HEK293T (cell line): ENCODE measurements at regions not wholly inside any gene's neighbourhood (a gene's known extent, or its start where the extent isn't known, plus 50 kb on each side); places are given as distances from the start of the nearest gene placed in this dataset.
"Not testable (repeated sequence)": the region's sequence is repeated elsewhere in the genome, so short reads cannot be mapped to it uniquely, and the experiment has no call there.

ENCODE experiments used
- CTCF ChIA-PET: fragments of 350-600 bp; formaldehyde crosslinking; extraction: SDS; loops from one replicate; lab custom pipeline; 2021; ENCODE audit warnings: antibody characterized with exemption, inconsistent platforms; lab: Yijun Ruan, JAX
- POLR2A ChIA-PET: fragments of 350-600 bp; formaldehyde crosslinking; extraction: SDS; loops from one replicate; lab custom pipeline; 2020; ENCODE audit warnings: antibody characterized with exemption, inconsistent platforms; lab: Yijun Ruan, JAX
- DNase-seq: peaks from one replicate; pipeline ENCODE4 v3.0.0; 2012; ENCODE audit warnings: mixed read lengths; ENCODE audit errors: extremely low spot score
- ARNT ChIP-seq: fragments of 450-650 bp; IDR thresholded peaks from 2 replicates; pipeline ENCODE4 v1.6.1; 2017; ENCODE audit warnings: mild to moderate bottlenecking
- BHLHE40 ChIP-seq: fragments of 450-650 bp; IDR thresholded peaks from 2 replicates; pipeline ENCODE4 v1.6.1; 2016; ENCODE audit warnings: mild to moderate bottlenecking, moderate library complexity, borderline replicate concordance
- CTBP1 ChIP-seq: fragments of 450-650 bp; IDR thresholded peaks from 2 replicates; pipeline ENCODE4 v1.6.1; 2016; ENCODE audit warnings: borderline replicate concordance
- ELF4 ChIP-seq: fragments of 450-650 bp; IDR thresholded peaks from 2 replicates; pipeline ENCODE4 v1.6.1; 2017; ENCODE audit warnings: antibody characterized with exemption
- FOXA1 ChIP-seq: fragments of 450-650 bp; IDR thresholded peaks from 2 replicates; pipeline ENCODE4 v1.6.1; 2016; ENCODE audit warnings: mild to moderate bottlenecking
- FOXK2 ChIP-seq: fragments of 450-650 bp; IDR thresholded peaks from 2 replicates; pipeline ENCODE4 v1.6.1; 2016; ENCODE audit warnings: mild to moderate bottlenecking
- FOXM1 ChIP-seq: fragments of 450-650 bp; IDR thresholded peaks from 2 replicates; pipeline ENCODE4 v1.6.1; 2017; ENCODE audit warnings: mild to moderate bottlenecking, borderline replicate concordance
- HDGF ChIP-seq: fragments of 450-650 bp; IDR thresholded peaks from 2 replicates; pipeline ENCODE4 v1.6.1; 2017; ENCODE audit warnings: antibody characterized with exemption, borderline replicate concordance
- L3MBTL2 ChIP-seq: fragments of 450-650 bp; conservative IDR thresholded peaks from 2 replicates; pipeline ENCODE4 v1.6.1; 2016; ENCODE audit warnings: mild to moderate bottlenecking
- LEF1 ChIP-seq: fragments of 450-650 bp; IDR thresholded peaks from 2 replicates; pipeline ENCODE4 v1.6.1; 2017; ENCODE audit warnings: mild to moderate bottlenecking, borderline replicate concordance
- NFRKB ChIP-seq: fragments of 450-650 bp; IDR thresholded peaks from 2 replicates; pipeline ENCODE4 v1.6.1; 2016; ENCODE audit warnings: mild to moderate bottlenecking, moderate library complexity
- PKNOX1 ChIP-seq: fragments of 450-650 bp; IDR thresholded peaks from 2 replicates; pipeline ENCODE4 v1.6.1; 2016
- SP1 ChIP-seq: fragments of 450-650 bp; IDR thresholded peaks from 2 replicates; pipeline ENCODE4 v1.6.1; 2017
- SUZ12 ChIP-seq: fragments of 450-650 bp; IDR thresholded peaks from 2 replicates; pipeline ENCODE4 v1.6.1; 2016; ENCODE audit warnings: mild to moderate bottlenecking
- TARDBP ChIP-seq: fragments of 450-650 bp; IDR thresholded peaks from 2 replicates; pipeline ENCODE4 v1.6.1; 2016
- ZNF384 ChIP-seq: fragments of 450-650 bp; IDR thresholded peaks from 2 replicates; pipeline ENCODE4 v1.6.1; 2016

- TF ChIP-seq CTBP1 (no peak), HDGF (no peak)
- no peak for DNase-seq
- ChIA-PET POLR2A (no interaction called here), CTCF (interaction anchor here (0.6 kb wide), 1 partner anchor 97 kb away, joined by 3 read pairs; no protein-coding TSS in a partner anchor)
These were observed 60.3 kb upstream of the UBE2Q2 start for GRCh38 chr15:75782926-75783325.

- CTCF ChIA-PET, POLR2A ChIA-PET, DNase-seq: not testable (repeated sequence)
These were observed 62.3 kb upstream of the UBE2Q2 start for GRCh38 chr15:75780995-75781394.

GRCh38 chr15:75779504-75779903 is 63.7 kb upstream of the UBE2Q2 start:
- no peak for TF ChIP-seq L3MBTL2
- TF ChIP-seq TARDBP: no peak
- TF ChIP-seq HDGF: no peak
- no peak for TF ChIP-seq ELF4
- TF ChIP-seq PKNOX1: no peak
- no peak for TF ChIP-seq FOXK2
- TF ChIP-seq BHLHE40: no peak
- no peak for TF ChIP-seq SUZ12
- no peak for TF ChIP-seq LEF1
- TF ChIP-seq FOXA1: no peak
- no peak for TF ChIP-seq SP1
- TF ChIP-seq NFRKB: no peak
- no peak for TF ChIP-seq ARNT
- no peak for TF ChIP-seq CTBP1
- no peak for TF ChIP-seq ZNF384
- TF ChIP-seq FOXM1: no peak
- DNase-seq: no peak
- POLR2A ChIA-PET: interaction anchor here (0.7 kb wide), 1 partner anchor 712 kb away, joined by 3 read pairs; no protein-coding TSS in a partner anchor
- CTCF ChIA-PET: no interaction called here

- POLR2A ChIA-PET: interaction anchor here (1.4 to 2.3 kb wide), 2 partner anchors 19 to 38 kb away, joined by 3 to 7 read pairs; no protein-coding TSS in a partner anchor
- DNase-seq: not testable (repeated sequence)
- CTCF ChIA-PET: interaction anchor here (0.6 to 0.8 kb wide), 2 partner anchors 9 to 109 kb away, joined by 3 to 6 read pairs; no protein-coding TSS in a partner anchor
These were observed 64.4 kb upstream of the CSPG4 start for GRCh38 chr15:75776871-75777610.

GRCh38 chr15:75776065-75776423 is 63.4 kb upstream of the CSPG4 start:
- ChIA-PET POLR2A (interaction anchor here (1.4 to 2.3 kb wide), 2 partner anchors 18 to 37 kb away, joined by 3 to 7 read pairs; no protein-coding TSS in a partner anchor), CTCF (no interaction called here)
- DNase-seq: no peak
- no peak for TF ChIP-seq LEF1
- no peak for TF ChIP-seq CTBP1
- TF ChIP-seq HDGF: no peak
- TF ChIP-seq PKNOX1: no peak
- TF ChIP-seq SUZ12: no peak
- TF ChIP-seq FOXM1: no peak
- TF ChIP-seq ZNF384: no peak

- ChIA-PET CTCF (no interaction called here), POLR2A (interaction anchor here (2.3 kb wide), 1 partner anchor 37 kb away, joined by 7 read pairs; no protein-coding TSS in a partner anchor)
- TF ChIP-seq SUZ12 (no peak), BHLHE40 (no peak), ZNF384 (no peak), SP1 (no peak), HDGF (no peak), FOXM1 (no peak), NFRKB (no peak), PKNOX1 (no peak), L3MBTL2 (no peak), ELF4 (no peak), TARDBP (no peak), LEF1 (no peak), ARNT (no peak), FOXA1 (no peak), CTBP1 (no peak), FOXK2 (no peak)
- DNase-seq: peak; percentile 46
These were observed 62.8 kb upstream of the CSPG4 start for GRCh38 chr15:75775296-75776064.

- DNase-seq, CTCF ChIA-PET, POLR2A ChIA-PET: not testable (repeated sequence)
These were observed 61.3 kb upstream of the CSPG4 start for GRCh38 chr15:75773974-75774373.

- DNase-seq: not testable (repeated sequence)
- ChIA-PET CTCF (interaction anchor here (0.6 kb wide), 1 partner anchor 988 kb away, joined by 6 read pairs; no protein-coding TSS in a partner anchor), POLR2A (interaction anchor here (1.0 kb wide), 1 partner anchor 131 kb away, joined by 3 read pairs; the partner anchor contains the start of gene IMP3)
These were observed 58.4 kb upstream of the CSPG4 start for GRCh38 chr15:75771054-75771453.
